Stimulated activated CD4-positive, alpha-beta T cell treated with anti-CD3 and anti-CD28 coated beads, Interleukin-4, amount 100 ng/mL, for 24 hours (primary cell): ENCODE measurements at regions not wholly inside any gene's neighbourhood (a gene's known extent, or its start where the extent isn't known, plus 50 kb on each side); places are given as distances from the start of the nearest gene placed in this dataset.

ENCODE experiments used
- DNase-seq: peaks from one replicate; pipeline ENCODE4 v3.0.0-alpha.2; 2020

DNA sequence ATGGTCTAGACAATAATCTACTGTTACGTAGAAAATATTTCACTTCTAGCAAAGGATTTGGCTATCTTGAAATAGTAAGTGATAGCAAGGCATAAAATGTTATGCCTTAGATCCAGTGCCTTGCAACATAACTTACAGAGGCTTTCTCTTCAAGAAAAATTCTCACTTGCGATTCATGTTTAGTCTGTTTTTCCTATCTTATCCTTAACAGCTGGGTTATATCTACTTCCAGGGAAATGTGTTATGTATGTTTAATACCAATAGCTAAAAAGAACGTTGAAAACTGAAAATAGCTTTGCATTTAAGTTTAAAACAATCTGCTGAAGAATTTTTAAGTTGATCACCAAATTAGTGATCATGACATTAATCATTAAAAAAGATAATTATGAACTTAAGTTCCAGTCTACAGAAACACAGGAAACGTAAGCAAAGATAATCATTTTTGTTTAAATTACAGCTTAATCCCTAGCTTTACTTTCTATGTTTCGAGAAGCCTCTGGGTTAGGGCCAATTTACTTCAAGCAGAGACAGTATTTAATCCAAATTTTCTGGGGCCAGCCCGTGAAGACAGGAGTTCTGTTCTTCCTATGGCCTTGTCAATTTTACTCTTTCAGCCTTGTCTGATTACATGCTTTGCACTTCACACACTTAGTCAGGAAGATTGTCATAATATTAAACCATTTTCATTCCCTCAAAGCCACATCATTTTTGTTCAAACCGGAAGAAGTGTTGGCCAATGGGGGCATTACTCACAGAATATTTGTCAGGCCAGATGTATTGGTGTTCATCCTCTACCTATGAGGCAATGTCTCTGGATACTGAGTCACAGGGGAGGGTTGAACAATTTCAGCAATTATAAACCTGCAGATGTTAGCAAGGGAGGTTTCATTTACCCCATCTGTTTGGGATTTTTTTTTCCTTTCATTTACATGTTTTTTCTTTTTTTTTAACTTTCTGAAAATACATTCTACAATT lies 1132.9 kb upstream of the ZEB2 start:
- DNase-seq: no peak

DNA sequence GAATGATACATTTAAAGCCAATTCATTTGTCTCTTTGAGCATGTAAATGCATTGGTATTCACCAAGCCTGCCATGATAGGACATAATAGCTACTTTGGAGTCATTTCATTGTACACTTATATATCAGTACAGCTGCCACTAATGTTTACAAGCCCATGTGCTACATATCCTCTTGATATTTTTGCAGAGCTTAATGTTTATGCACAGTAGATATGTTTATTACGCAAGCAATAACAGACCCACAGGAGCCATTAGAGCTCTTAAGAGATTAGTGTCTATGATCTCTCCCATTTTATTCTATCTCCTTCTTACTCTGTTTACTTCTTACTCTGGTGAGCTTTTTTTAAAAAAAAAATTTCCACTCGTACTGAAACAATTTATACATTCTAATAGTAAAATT lies 1132.1 kb upstream of the ZEB2 start:
- DNase-seq: no peak

DNA sequence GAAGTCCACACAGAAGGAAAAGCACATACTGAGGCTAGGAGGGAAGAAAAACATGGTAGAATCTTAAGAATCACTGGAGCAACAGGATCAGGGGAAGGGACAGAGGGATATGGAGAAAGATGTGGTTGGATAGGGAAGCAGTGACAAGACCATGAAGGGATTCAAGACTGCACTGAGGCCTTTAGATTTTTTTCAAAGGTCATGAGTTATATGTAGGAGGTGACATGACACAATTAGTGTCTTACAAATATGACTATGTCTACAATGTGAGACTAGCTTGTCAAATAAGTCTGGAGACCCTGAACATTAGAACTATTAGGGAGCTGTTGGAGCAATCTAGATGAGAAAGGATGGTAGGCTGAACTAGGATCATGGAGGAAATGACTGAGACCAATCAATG lies 1130.3 kb upstream of the ZEB2 start:
- no peak for DNase-seq

DNA sequence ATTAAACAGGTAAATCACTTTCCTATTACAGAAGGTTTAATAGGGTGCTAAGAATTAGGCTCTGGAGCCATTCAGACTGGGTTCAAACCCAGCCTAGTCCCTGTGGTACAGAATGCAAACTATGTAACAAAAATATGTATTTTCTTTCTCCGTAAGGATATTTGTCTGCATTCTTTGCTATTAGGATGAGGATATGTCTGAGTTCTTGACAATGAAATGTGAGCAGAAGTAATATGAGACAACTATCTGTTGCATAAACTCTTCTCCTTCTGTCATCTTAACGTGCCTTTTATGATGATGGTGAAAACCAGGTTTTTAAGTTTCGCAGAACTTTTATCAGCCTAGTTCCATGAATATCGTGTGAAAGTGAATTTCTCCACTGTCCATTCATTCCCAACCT lies 1129.1 kb upstream of the ZEB2 start:
- no peak for DNase-seq

- no peak for DNase-seq
These were observed 1124.9 kb upstream of the ZEB2 start for GRCh38 chr2:145644820-145645302.

DNA sequence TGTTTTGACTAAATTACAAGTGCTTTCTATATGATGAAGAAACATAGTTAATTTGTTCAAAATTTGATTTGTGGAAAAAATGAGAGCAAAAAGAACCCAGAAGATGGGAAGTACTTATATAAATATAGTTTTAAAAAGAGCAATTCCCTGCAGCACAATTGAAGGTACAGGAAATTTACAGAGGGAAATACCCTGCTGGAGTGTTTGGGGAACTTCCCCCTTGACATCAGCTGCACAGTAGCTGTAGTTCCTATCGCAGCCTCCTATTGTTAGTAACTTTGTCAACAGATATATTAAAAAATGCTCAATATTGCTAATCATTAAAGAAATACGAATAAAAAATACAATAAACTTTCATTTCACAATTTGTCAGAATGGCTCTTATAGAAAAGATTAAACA lies 1118.8 kb upstream of the ZEB2 start:
- no peak for DNase-seq

- no peak for DNase-seq
These were observed 1115.9 kb upstream of the ZEB2 start for GRCh38 chr2:145635706-145636427.

DNA sequence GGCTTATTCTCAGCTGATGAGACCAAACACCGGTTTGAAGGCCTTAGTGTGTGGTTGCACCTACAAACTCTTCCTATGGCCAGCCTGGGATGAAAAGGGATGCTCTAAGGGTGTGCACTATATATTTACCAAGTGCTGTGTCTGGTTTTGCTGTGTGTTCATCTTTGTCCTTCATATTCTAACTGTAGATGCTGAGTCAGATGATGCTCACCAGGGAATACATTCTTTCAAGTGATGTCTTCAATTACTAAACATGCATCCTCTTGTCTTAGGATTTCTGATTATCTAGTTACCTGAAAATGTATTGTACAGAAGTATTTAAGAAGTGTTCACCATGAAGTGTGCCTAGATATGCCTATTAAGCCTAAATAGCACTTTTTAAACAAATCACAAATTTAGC lies 1111.6 kb upstream of the ZEB2 start:
- no peak for DNase-seq

- no peak for DNase-seq
These were observed 1106.4 kb upstream of the ZEB2 start for GRCh38 chr2:145626301-145626700.

DNA sequence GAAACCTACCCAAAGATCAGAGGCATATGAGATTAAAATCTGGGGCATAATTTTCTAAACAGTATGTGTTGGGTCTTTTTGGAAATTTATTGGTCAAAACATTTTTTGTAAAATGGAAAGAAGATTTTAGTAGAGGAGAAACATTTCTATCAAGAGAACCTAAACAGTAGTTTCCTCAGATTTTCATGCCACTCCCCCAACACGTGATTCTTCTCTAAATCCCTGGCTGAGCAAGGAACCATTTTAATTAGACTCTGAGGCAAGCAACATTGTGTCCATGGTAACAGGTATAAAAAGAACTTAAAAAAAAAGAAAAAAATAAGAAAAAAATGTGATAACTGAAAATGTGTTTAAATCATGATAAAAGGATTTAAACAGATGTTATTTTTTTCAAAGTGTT lies 1105.2 kb upstream of the ZEB2 start:
- DNase-seq: no peak

- no peak for DNase-seq
These were observed 1103.2 kb upstream of the ZEB2 start for GRCh38 chr2:145623136-145623535.

- DNase-seq: no peak
These were observed 1102.4 kb upstream of the ZEB2 start for GRCh38 chr2:145622285-145622684.

GRCh38 chr2:145617906-145618305 lies 1098.0 kb upstream of the ZEB2 start:
- DNase-seq: no peak

- no peak for DNase-seq
These were observed 1097.5 kb upstream of the ZEB2 start for GRCh38 chr2:145617420-145617819.

DNA sequence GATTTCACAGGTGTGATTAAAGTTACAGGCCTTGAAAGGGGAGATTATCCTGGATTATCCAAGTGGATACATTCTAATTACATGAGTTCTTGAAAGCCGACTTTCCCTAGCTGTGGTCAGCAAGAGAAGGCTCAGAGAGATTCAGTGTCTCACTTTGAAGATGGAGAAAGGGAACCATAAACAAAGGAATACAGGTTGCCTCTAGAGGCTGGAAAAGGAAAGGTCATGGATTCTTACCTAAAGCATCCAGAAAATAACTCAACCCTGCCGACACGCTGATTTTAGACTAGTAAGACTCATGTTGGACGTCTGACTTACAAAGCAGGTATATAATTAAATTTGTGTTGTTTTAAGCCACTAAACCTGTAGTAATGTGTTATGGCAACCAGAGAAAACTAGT lies 1095.7 kb upstream of the ZEB2 start:
- no peak for DNase-seq

- DNase-seq: no peak
These were observed 1090.0 kb upstream of the ZEB2 start for GRCh38 chr2:145609951-145610350.

DNA sequence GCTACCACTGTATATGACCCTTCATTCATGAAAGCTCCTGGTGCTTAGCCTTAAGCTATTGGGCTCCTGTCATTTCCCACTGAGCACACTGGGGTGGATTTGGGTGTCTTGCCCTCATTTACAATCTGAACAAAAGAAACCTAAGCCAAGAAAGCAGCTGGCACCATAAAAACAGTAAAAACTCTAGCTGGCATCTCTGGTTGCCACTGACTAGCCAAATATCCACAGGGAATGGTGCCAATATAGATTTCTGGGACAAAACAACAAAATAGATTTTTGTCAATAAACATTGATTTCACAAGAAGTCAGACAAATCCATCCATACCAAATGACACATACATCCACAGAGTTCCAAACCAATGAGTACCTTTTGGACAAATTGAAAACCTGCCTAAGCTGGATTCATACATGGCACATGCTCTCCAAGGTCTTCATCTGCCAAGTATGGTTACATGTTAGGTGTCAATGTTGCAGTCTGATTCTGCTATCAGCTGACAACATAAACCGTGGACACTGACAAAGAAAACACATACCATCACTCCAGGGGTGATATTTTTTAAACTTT lies 1081.5 kb upstream of the ZEB2 start:
- DNase-seq: no peak

DNA sequence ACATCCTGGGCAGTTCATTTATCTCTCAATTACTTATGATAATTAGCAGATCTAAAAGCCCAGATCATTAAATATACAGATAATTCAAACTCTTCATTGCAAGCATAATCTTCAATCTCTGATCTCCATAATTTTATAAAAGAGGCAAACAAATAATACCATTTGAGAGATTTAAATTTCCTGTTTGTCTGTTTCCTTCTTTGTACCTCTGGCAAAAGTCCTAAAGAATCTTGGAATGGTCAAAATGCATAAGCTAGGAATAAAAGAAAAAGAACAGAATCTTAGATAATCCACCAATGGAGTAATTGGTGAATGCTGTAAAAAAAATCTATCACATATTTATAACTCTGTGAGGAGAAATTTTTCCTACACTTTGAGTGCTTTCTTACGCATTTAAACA lies 1080.9 kb upstream of the ZEB2 start:
- DNase-seq: no peak

DNA sequence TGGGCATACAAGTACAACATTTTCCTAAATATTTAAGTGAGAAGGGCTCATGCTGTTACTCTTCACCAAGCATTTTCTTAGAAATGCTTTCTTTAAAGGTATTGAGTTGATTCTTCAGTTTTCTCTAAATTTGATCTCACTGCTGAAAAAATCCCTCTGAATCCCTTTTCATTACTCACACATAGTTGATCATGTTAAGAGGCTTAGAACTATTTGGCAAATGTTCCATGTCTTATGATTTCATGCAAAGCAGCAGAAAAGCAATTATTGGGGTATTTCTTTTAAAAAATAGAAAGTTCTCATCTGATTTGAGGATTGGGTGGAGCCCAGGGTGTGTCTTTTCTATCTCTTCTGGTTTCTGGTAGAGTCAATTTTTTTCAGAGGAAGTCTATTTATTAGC lies 1079.8 kb upstream of the ZEB2 start:
- no peak for DNase-seq

DNA sequence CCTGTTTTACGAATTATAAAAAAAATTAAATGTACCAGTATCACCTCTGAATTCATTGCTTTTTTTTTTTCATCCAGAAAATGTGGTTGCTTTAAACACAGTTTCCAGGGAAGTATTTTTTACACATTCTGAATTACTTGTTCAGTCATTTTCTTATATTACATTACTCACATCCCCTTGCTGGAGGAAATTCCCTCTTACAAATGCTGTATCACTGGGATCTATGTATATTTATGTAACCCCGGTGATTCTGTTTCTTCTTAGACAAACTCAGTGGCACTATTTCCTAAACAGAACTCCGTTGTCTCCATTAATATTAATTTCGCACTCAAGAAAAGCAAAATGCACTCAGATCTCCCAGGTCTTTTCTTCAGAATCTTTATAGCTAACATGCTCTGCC lies 1078.5 kb upstream of the ZEB2 start:
- no peak for DNase-seq

DNA sequence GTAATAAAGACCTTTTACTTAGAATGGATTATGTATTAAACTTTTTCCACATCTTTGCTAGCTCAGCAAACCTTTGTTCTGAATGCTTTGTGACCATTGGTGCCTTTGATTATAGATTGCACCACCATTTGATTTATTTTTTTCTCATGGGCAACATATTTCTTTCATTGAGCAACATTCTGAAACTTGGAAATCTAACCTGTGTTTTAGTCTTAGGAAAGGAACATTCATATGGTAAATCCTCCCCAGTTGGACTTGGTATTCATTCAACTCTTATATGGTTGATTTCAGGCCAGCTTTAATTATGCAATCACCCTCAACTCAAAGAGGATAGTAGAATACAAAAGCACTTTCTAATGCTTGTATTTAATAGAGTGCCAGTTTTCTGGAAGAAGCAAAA lies 1077.9 kb upstream of the ZEB2 start:
- DNase-seq: no peak

GRCh38 chr2:145597006-145597405 lies 1077.1 kb upstream of the ZEB2 start:
- no peak for DNase-seq

GRCh38 chr2:145596416-145596815 lies 1076.5 kb upstream of the ZEB2 start:
- DNase-seq: no peak

- DNase-seq: no peak
These were observed 1075.4 kb upstream of the ZEB2 start for GRCh38 chr2:145595296-145595695.
